Naive thymus-derived CD8-positive, alpha-beta T cell (primary cell): ENCODE measurements at regions not wholly inside any gene's neighbourhood (a gene's known extent, or its start where the extent isn't known, plus 50 kb on each side); places are given as distances from the start of the nearest gene placed in this dataset.

Experiments
- ATAC-seq, 2 donors: fragments of 150-1000 bp; cut with Tn5 transposase in 1 of 2; sonication (Bioruptor Pico), chemical (Tn5 transposase) in 1 of 2; 1 replicate in 1 of 2; 2 replicates in 1 of 2; pipeline ENCODE4 v1.10.0; 2021; ENCODE audit warnings: mild to moderate bottlenecking in 2 of 2, moderate library complexity in 2 of 2
- POLR2A ChIA-PET: fragments of 350-600 bp; sonication (Branson Sonifier 250); formaldehyde crosslinking; loops from one replicate; lab custom pipeline; 2021; ENCODE audit warnings: antibody characterized with exemption; lab: Charles Lee
- DNase-seq, 10 donors: peaks; one replicate each; pipeline versions ENCODE4 v3.0.0 to v3.0.0-alpha.2; 2020 to 2022
- H3K27ac Mint-ChIP-seq, 10 donors: one replicate each; pipeline ENCODE4 v1.8.0; 2020 to 2022; ENCODE audit warnings: mild to moderate bottlenecking in 10 of 10, mixed read lengths in 10 of 10, moderate library complexity in 4 of 10, inconsistent platforms in 1 of 10
- H3K27me3 Mint-ChIP-seq, 5 donors: one replicate each; pipeline ENCODE4 v1.8.0; 2021 to 2022; ENCODE audit warnings: mixed read lengths in 5 of 5
- H3K36me3 Mint-ChIP-seq, 3 donors: one replicate each; pipeline ENCODE4 v1.8.0; 2020 to 2022; ENCODE audit warnings: mixed read lengths in 3 of 3, mild to moderate bottlenecking in 2 of 3, inconsistent platforms in 1 of 3
- H3K4me1 Mint-ChIP-seq, 4 donors: one replicate each; pipeline ENCODE4 v1.8.0; 2021 to 2022; ENCODE audit warnings: mixed read lengths in 4 of 4
- H3K4me3 Mint-ChIP-seq, 10 donors: one replicate each; pipeline ENCODE4 v1.8.0; 2020 to 2022; ENCODE audit warnings: mild to moderate bottlenecking in 10 of 10, mixed read lengths in 10 of 10, moderate library complexity in 6 of 10, inconsistent platforms in 1 of 10
- H3K9me3 Mint-ChIP-seq, 9 donors: one replicate each; pipeline ENCODE4 v1.8.0; 2020 to 2022; ENCODE audit warnings: mixed read lengths in 9 of 9, mild to moderate bottlenecking in 3 of 9, inconsistent platforms in 1 of 9, moderate library complexity in 1 of 9

- H3K36me3 Mint-ChIP-seq, result no peaks in the 10 kb centered on the region
- H3K4me1 Mint-ChIP-seq, result no peaks in the 10 kb centered on the region
- H3K27ac Mint-ChIP-seq, result no peak overlapping the region
- POLR2A ChIA-PET, result no interaction called here
- H3K9me3 Mint-ChIP-seq, result peaks cover 0 to 10% (median 0%) of the 10 kb centered on the region in 9 donors
- ATAC-seq (no peak), DNase-seq (no peak)
- H3K27me3 Mint-ChIP-seq, result peaks cover 1 to 10% (median 2%) of the 10 kb centered on the region in 5 donors
- no peak overlapping the region for H3K4me3 Mint-ChIP-seq
These were observed 125.8 kb upstream of the AVPR1A start for GRCh38 chr12:63276537-63277365.

- Mint-ChIP-seq H3K4me3 (no peak overlapping the region), H3K9me3 (peaks cover 18 to 46% (median 35%) of the 10 kb centered on the region in 9 donors), H3K27ac (no peak overlapping the region), H3K36me3 (peaks cover 0 to 20% (median 0%) of the 10 kb centered on the region in 3 donors), H3K4me1 (no peaks in the 10 kb centered on the region), H3K27me3 (no peaks in the 10 kb centered on the region)
- no peak for ATAC-seq
- DNase-seq, result no peak
- POLR2A ChIA-PET, result no interaction called here
These were observed 116.0 kb upstream of the AVPR1A start for GRCh38 chr12:63266988-63267387.

GRCh38 chr12:63264629-63265028 is 113.6 kb upstream of the AVPR1A start:
- H3K27ac Mint-ChIP-seq, result no peak overlapping the region
- ATAC-seq (no peak), DNase-seq (no peak)
- POLR2A ChIA-PET, result no interaction called here
- peaks cover 16 to 39% (median 28%) of the 10 kb centered on the region in 9 donors for H3K9me3 Mint-ChIP-seq
- no peaks in the 10 kb centered on the region for H3K27me3 Mint-ChIP-seq
- no peaks in the 10 kb centered on the region for H3K4me1 Mint-ChIP-seq
- H3K36me3 Mint-ChIP-seq, result peaks cover 0 to 17% (median 0%) of the 10 kb centered on the region in 3 donors
- H3K4me3 Mint-ChIP-seq, result no peak overlapping the region

- no peaks in the 10 kb centered on the region for H3K36me3 Mint-ChIP-seq
- H3K4me3 Mint-ChIP-seq, result no peak overlapping the region
- no peak for ATAC-seq
- POLR2A ChIA-PET, result no interaction called here
- no peak overlapping the region for H3K27ac Mint-ChIP-seq
- no peaks in the 10 kb centered on the region for H3K4me1 Mint-ChIP-seq
- H3K9me3 Mint-ChIP-seq, result peaks cover 0 to 12% (median 5%) of the 10 kb centered on the region in 9 donors
- DNase-seq, result no peak
- H3K27me3 Mint-ChIP-seq, result peaks cover 0 to 5% (median 0%) of the 10 kb centered on the region in 5 donors
These were observed 99.5 kb upstream of the AVPR1A start for GRCh38 chr12:63250486-63250885.

GRCh38 chr12:63238892-63239291 is 87.9 kb upstream of the AVPR1A start:
- POLR2A ChIA-PET, result no interaction called here
- Mint-ChIP-seq H3K27ac (no peak overlapping the region), H3K9me3 (peaks cover 0 to 24% (median 6%) of the 10 kb centered on the region in 9 donors), H3K4me1 (no peaks in the 10 kb centered on the region), H3K36me3 (no peaks in the 10 kb centered on the region), H3K27me3 (peaks cover 0 to 7% (median 0%) of the 10 kb centered on the region in 5 donors), H3K4me3 (no peak overlapping the region)
- ATAC-seq (no peak), DNase-seq (no peak)

GRCh38 chr12:63232896-63233295 is 81.9 kb upstream of the AVPR1A start:
- Mint-ChIP-seq H3K36me3 (no peaks in the 10 kb centered on the region), H3K4me3 (no peak overlapping the region), H3K4me1 (no peaks in the 10 kb centered on the region), H3K9me3 (peaks cover 0 to 10% (median 0%) of the 10 kb centered on the region in 9 donors), H3K27ac (no peak overlapping the region), H3K27me3 (peaks cover 0 to 2% (median 0%) of the 10 kb centered on the region in 5 donors)
- POLR2A ChIA-PET, result no interaction called here
- ATAC-seq (no peak), DNase-seq (no peak)

- H3K27ac Mint-ChIP-seq, result no peak overlapping the region
- H3K4me3 Mint-ChIP-seq, result no peak overlapping the region
- H3K36me3 Mint-ChIP-seq, result no peaks in the 10 kb centered on the region
- H3K27me3 Mint-ChIP-seq, result peaks cover 0 to 2% (median 0%) of the 10 kb centered on the region in 5 donors
- POLR2A ChIA-PET, result no interaction called here
- no peak for ATAC-seq
- no peaks in the 10 kb centered on the region for H3K4me1 Mint-ChIP-seq
- no peak for DNase-seq
- peaks cover 0 to 10% (median 0%) of the 10 kb centered on the region in 9 donors for H3K9me3 Mint-ChIP-seq
These were observed 77.9 kb upstream of the AVPR1A start for GRCh38 chr12:63228853-63229252.

GRCh38 chr12:63226792-63227463 is 75.9 kb upstream of the AVPR1A start:
- peaks cover 0 to 7% (median 0%) of the 10 kb centered on the region in 9 donors for H3K9me3 Mint-ChIP-seq
- H3K36me3 Mint-ChIP-seq, result no peaks in the 10 kb centered on the region
- no peak overlapping the region for H3K27ac Mint-ChIP-seq
- ATAC-seq (no peak), DNase-seq (no peak)
- H3K27me3 Mint-ChIP-seq, result no peaks in the 10 kb centered on the region
- POLR2A ChIA-PET, result no interaction called here
- no peaks in the 10 kb centered on the region for H3K4me1 Mint-ChIP-seq
- H3K4me3 Mint-ChIP-seq, result no peak overlapping the region

GRCh38 chr12:63224396-63224795 is 73.4 kb upstream of the AVPR1A start:
- H3K9me3 Mint-ChIP-seq, result peaks cover 0 to 3% (median 0%) of the 10 kb centered on the region in 9 donors
- no peak for ATAC-seq

GRCh38 chr12:63223128-63223527 is 72.1 kb upstream of the AVPR1A start:
- Mint-ChIP-seq H3K36me3 (no peaks in the 10 kb centered on the region), H3K27ac (no peak overlapping the region), H3K27me3 (no peaks in the 10 kb centered on the region), H3K4me1 (no peaks in the 10 kb centered on the region), H3K9me3 (no peaks in the 10 kb centered on the region), H3K4me3 (no peak overlapping the region)
- DNase-seq (no peak), ATAC-seq (no peak)
- POLR2A ChIA-PET, result no interaction called here

More at GRCh38 chr12:63224396-63224795, 73.4 kb upstream of the AVPR1A start:
- H3K27me3 Mint-ChIP-seq, result no peaks in the 10 kb centered on the region
- no peak for DNase-seq
- no peak overlapping the region for H3K27ac Mint-ChIP-seq
- POLR2A ChIA-PET, result no interaction called here
- H3K36me3 Mint-ChIP-seq, result no peaks in the 10 kb centered on the region
- H3K4me1 Mint-ChIP-seq, result no peaks in the 10 kb centered on the region
- H3K4me3 Mint-ChIP-seq, result no peak overlapping the region

- no peaks in the 10 kb centered on the region for H3K27me3 Mint-ChIP-seq
- no peaks in the 10 kb centered on the region for H3K4me1 Mint-ChIP-seq
- POLR2A ChIA-PET, result no interaction called here
- H3K4me3 Mint-ChIP-seq, result no peak overlapping the region
- peaks cover 0 to 3% (median 0%) of the 10 kb centered on the region in 9 donors for H3K9me3 Mint-ChIP-seq
- DNase-seq (no peak), ATAC-seq (no peak)
- no peak overlapping the region for H3K27ac Mint-ChIP-seq
- no peaks in the 10 kb centered on the region for H3K36me3 Mint-ChIP-seq
These were observed 71.6 kb upstream of the AVPR1A start for GRCh38 chr12:63222582-63222981.

- POLR2A ChIA-PET, result no interaction called here
- no peak overlapping the region for H3K27ac Mint-ChIP-seq
- no peaks in the 10 kb centered on the region for H3K36me3 Mint-ChIP-seq
- no peak overlapping the region for H3K4me3 Mint-ChIP-seq
- no peak for DNase-seq
- peaks cover 0 to 3% (median 0%) of the 10 kb centered on the region in 9 donors for H3K9me3 Mint-ChIP-seq
- H3K27me3 Mint-ChIP-seq, result no peaks in the 10 kb centered on the region
- H3K4me1 Mint-ChIP-seq, result no peaks in the 10 kb centered on the region
- ATAC-seq, result no peak
These were observed 69.9 kb upstream of the AVPR1A start for GRCh38 chr12:63220921-63221320.

- H3K4me1 Mint-ChIP-seq, result peaks cover 0 to 2% (median 0%) of the 10 kb centered on the region in 4 donors
- H3K27me3 Mint-ChIP-seq, result no peaks in the 10 kb centered on the region
- no peak overlapping the region for H3K4me3 Mint-ChIP-seq
- ATAC-seq (no peak), DNase-seq (no peak)
- H3K27ac Mint-ChIP-seq, result no peak overlapping the region
- H3K36me3 Mint-ChIP-seq, result no peaks in the 10 kb centered on the region
- H3K9me3 Mint-ChIP-seq, result no peaks in the 10 kb centered on the region
- POLR2A ChIA-PET, result no interaction called here
These were observed 61.3 kb upstream of the AVPR1A start for GRCh38 chr12:63212316-63212715.
